AML-193 (cell line): ENCODE measurements at regions not wholly inside any gene's neighbourhood (a gene's known extent, or its start where the extent isn't known, plus 50 kb on each side); places are given as distances from the start of the nearest gene placed in this dataset.
"Not testable (repeated sequence)": the region's sequence is repeated elsewhere in the genome, so short reads cannot be mapped to it uniquely, and the experiment has no call there.

ENCODE experiments used
- DNase-seq, 2 experiments: peaks; one replicate each; lab custom pipeline; 2025; lab: John Stamatoyannopoulos, UW

GRCh38 chr14:82811246-82811645 is 1277.6 kb upstream of the SEL1L start:
- no peak for DNase-seq

- not testable (repeated sequence) for DNase-seq
These were observed 1280.7 kb upstream of the SEL1L start for GRCh38 chr14:82814339-82814738.

GRCh38 chr14:82830596-82830995 is 1296.9 kb upstream of the SEL1L start:
- no peak for DNase-seq

- DNase-seq, result no peak
These were observed 1302.8 kb upstream of the SEL1L start for GRCh38 chr14:82836256-82836950.

- DNase-seq, result no peak
These were observed 1304.0 kb upstream of the SEL1L start for GRCh38 chr14:82837611-82838140.

GRCh38 chr14:82850576-82850975 is 1316.9 kb upstream of the SEL1L start:
- no peak for DNase-seq

- DNase-seq, result no peak
These were observed 1320.5 kb upstream of the SEL1L start for GRCh38 chr14:82854131-82854530.

- DNase-seq, result no peak
These were observed 1321.2 kb upstream of the SEL1L start for GRCh38 chr14:82854901-82855300.

GRCh38 chr14:82855912-82856391 is 1322.3 kb upstream of the SEL1L start:
- peak; percentile 37 to 50 for DNase-seq

GRCh38 chr14:82861313-82861712 is 1327.7 kb upstream of the SEL1L start:
- no peak for DNase-seq

- peak in 1 of 2 experiments; percentile 4 for DNase-seq
These were observed 1338.8 kb upstream of the SEL1L start for GRCh38 chr14:82872494-82872893.

GRCh38 chr14:82878951-82879350 is 1345.3 kb upstream of the SEL1L start:
- DNase-seq, result no peak

GRCh38 chr14:82879949-82880535 is 1346.4 kb upstream of the SEL1L start:
- no peak for DNase-seq

GRCh38 chr14:82886670-82887069 is 1353.0 kb upstream of the SEL1L start:
- no peak for DNase-seq

GRCh38 chr14:82889701-82890100 is 1356.0 kb upstream of the SEL1L start:
- no peak for DNase-seq

- no peak for DNase-seq
These were observed 1362.8 kb upstream of the SEL1L start for GRCh38 chr14:82896476-82896875.

- no peak for DNase-seq
These were observed 1364.0 kb upstream of the SEL1L start for GRCh38 chr14:82897469-82898308.

GRCh38 chr14:82905762-82906161 is 1372.1 kb upstream of the SEL1L start:
- DNase-seq, result no peak

- no peak for DNase-seq
These were observed 1378.3 kb upstream of the SEL1L start for GRCh38 chr14:82911930-82912329.

GRCh38 chr14:82913396-82913795 is 1379.7 kb upstream of the SEL1L start:
- DNase-seq, result no peak

GRCh38 chr14:82915381-82915780 is 1381.7 kb upstream of the SEL1L start:
- DNase-seq, result no peak

- no peak for DNase-seq
These were observed 1402.0 kb upstream of the SEL1L start for GRCh38 chr14:82935691-82936090.

GRCh38 chr14:82951171-82951570 is 1417.5 kb upstream of the SEL1L start:
- no peak for DNase-seq
